HepG2 (cell line): ENCODE measurements at regions not wholly inside any gene's neighbourhood (a gene's known extent, or its start where the extent isn't known, plus 50 kb on each side); places are given as distances from the start of the nearest gene placed in this dataset.

ENCODE experiments used
- GABPB1 ChIP-seq: IDR thresholded peaks from 2 replicates; pipeline ENCODE4 v1.6.1; 2016; ENCODE audit warnings: mild to moderate bottlenecking, missing genetic modification reagents, moderate library complexity, missing compliant biosample characterization
- IRF2 ChIP-seq: IDR thresholded peaks from 2 replicates; pipeline ENCODE4 v1.6.1; 2018; ENCODE audit warnings: missing genetic modification reagents, missing compliant biosample characterization
- KAT7 ChIP-seq: IDR thresholded peaks from 2 replicates; pipeline ENCODE4 v1.6.1; 2018; ENCODE audit warnings: borderline replicate concordance, missing compliant biosample characterization
- MYC ChIP-seq: sonication (generic); formaldehyde crosslinking; IDR thresholded peaks from 2 replicates; pipeline ENCODE4 v1.9.0; 2021; ENCODE audit warnings: missing genetic modification reagents, borderline replicate concordance
- NR3C1 ChIP-seq: sonication (generic); formaldehyde crosslinking; IDR thresholded peaks from 2 replicates; pipeline ENCODE4 v1.4.0; 2020; ENCODE audit warnings: missing genetic modification reagents
- RAD21 ChIP-seq: fragments of 450-650 bp; formaldehyde crosslinking; IDR thresholded peaks from 2 replicates; pipeline ENCODE4 v1.5.0; 2020; ENCODE audit warnings: mild to moderate bottlenecking
- RARA ChIP-seq: IDR thresholded peaks from 2 replicates; pipeline ENCODE4 v1.6.1; 2016; ENCODE audit warnings: missing genetic modification reagents, missing compliant biosample characterization
- REXO4 ChIP-seq: sonication (generic); formaldehyde crosslinking; IDR thresholded peaks from 2 replicates; pipeline ENCODE4 v1.8.0; 2022; ENCODE audit warnings: missing genetic modification reagents, mild to moderate bottlenecking, borderline replicate concordance
- RFX1 ChIP-seq: fragments of 450-650 bp; IDR thresholded peaks from 2 replicates; pipeline ENCODE4 v1.6.1; 2017
- SCMH1 ChIP-seq: sonication (generic); formaldehyde crosslinking; IDR thresholded peaks from 2 replicates; pipeline ENCODE4 v1.9.0; 2021; ENCODE audit warnings: missing genetic modification reagents, mild to moderate bottlenecking, borderline replicate concordance
- SMC3 ChIP-seq: IDR thresholded peaks from 2 replicates; pipeline ENCODE4 v1.6.1; 2011; ENCODE audit warnings: low read length, improper control_type of control experiment
- YY1 ChIP-seq: IDR thresholded peaks from 2 replicates; pipeline ENCODE4 v1.6.1; 2011; ENCODE audit warnings: low read length, low read depth, moderate library complexity, mild to moderate bottlenecking; ENCODE audit not compliant: insufficient read depth, insufficient replicate concordance
- ZBTB8A ChIP-seq: sonication (generic); formaldehyde crosslinking; IDR thresholded peaks from 2 replicates; pipeline ENCODE4 v1.4.0; 2020; ENCODE audit warnings: mild to moderate bottlenecking, low read depth, missing genetic modification reagents, borderline replicate concordance
- ZNF34 ChIP-seq: sonication (generic); formaldehyde crosslinking; IDR thresholded peaks from 2 replicates; pipeline ENCODE4 v1.4.0; 2020; ENCODE audit warnings: mild to moderate bottlenecking, missing genetic modification reagents, borderline replicate concordance
- ZNF777 ChIP-seq: sonication (generic); formaldehyde crosslinking; IDR thresholded peaks from 2 replicates; pipeline ENCODE4 v1.4.0; 2020; ENCODE audit warnings: missing genetic modification reagents
- TF ChIP-seq, protein P1 (sequence below): sonication (generic); formaldehyde crosslinking; IDR thresholded peaks from 2 replicates; pipeline ENCODE4 v1.5.1; 2020; ENCODE audit warnings: mild to moderate bottlenecking, missing genetic modification reagents, moderate library complexity
- TF ChIP-seq, protein P2 (sequence below): sonication (generic); formaldehyde crosslinking; conservative IDR thresholded peaks from 2 replicates; pipeline ENCODE4 v1.4.0; 2020; ENCODE audit warnings: missing genetic modification reagents
- TF ChIP-seq, protein P3 (sequence below): sonication (generic); formaldehyde crosslinking; IDR thresholded peaks from 2 replicates; pipeline ENCODE4 v1.8.1; 2023; ENCODE audit warnings: mild to moderate bottlenecking, moderate library complexity, missing genetic modification reagents
- TF ChIP-seq, protein P4 (sequence below): sonication (generic); formaldehyde crosslinking; IDR thresholded peaks from 2 replicates; pipeline ENCODE4 v1.4.0; 2020; ENCODE audit warnings: missing genetic modification reagents

DNA sequence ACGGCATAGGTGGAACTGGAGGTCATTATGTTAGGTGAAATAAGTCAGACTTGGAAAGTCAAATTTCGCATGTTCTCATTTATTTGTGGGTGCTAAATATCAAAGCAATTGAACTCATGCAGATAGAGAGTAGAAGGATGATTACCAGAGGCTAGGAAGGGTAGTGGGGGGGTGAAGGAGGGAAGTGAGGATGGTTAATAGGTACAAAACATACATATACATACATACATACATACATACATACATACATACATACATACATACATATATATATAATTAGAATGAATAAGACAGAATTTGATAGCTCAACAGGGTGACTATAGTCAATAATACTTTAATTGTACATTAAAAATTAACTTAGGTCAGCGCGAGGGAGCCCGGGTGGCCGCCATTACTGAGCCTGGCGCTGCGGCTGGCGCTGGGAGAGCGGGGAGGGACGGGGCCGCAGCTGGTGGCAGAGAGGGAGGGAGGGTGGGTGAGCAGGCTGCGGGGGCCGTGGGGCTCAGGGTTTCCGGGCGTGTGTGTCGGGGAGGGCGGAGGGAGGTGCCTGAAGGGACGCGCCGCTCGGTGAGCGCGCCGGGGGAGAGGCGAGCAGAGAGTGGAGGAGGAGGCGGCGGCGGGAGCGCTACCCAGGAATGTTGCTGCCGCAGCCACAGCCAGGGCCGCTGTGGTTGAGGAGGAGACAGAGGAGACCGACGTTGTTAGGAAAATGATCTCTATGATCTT, 85.8 kb upstream of the EGFR start (continued):
- no peak for TF ChIP-seq ZNF777 (CRISPR knock-in tag)
- TF ChIP-seq GABPB1 (CRISPR knock-in tag): peak; percentile 79
- TF ChIP-seq ZBTB8A: no peak
- TF ChIP-seq MYC (CRISPR knock-in tag): no peak
- no peak for TF ChIP-seq RAD21 (CRISPR knock-in tag)
- TF ChIP-seq RFX1: no peak
- no peak for TF ChIP-seq KAT7 (CRISPR knock-in tag)
- TF ChIP-seq RARA (CRISPR knock-in tag): 0 out of 2 replicates have a peak, but pooled peaks have one; percentile 10
- no peak for TF ChIP-seq SCMH1 (CRISPR knock-in tag)
- no peak for TF ChIP-seq ZNF34 (CRISPR knock-in tag)
- TF ChIP-seq, protein P1, sequence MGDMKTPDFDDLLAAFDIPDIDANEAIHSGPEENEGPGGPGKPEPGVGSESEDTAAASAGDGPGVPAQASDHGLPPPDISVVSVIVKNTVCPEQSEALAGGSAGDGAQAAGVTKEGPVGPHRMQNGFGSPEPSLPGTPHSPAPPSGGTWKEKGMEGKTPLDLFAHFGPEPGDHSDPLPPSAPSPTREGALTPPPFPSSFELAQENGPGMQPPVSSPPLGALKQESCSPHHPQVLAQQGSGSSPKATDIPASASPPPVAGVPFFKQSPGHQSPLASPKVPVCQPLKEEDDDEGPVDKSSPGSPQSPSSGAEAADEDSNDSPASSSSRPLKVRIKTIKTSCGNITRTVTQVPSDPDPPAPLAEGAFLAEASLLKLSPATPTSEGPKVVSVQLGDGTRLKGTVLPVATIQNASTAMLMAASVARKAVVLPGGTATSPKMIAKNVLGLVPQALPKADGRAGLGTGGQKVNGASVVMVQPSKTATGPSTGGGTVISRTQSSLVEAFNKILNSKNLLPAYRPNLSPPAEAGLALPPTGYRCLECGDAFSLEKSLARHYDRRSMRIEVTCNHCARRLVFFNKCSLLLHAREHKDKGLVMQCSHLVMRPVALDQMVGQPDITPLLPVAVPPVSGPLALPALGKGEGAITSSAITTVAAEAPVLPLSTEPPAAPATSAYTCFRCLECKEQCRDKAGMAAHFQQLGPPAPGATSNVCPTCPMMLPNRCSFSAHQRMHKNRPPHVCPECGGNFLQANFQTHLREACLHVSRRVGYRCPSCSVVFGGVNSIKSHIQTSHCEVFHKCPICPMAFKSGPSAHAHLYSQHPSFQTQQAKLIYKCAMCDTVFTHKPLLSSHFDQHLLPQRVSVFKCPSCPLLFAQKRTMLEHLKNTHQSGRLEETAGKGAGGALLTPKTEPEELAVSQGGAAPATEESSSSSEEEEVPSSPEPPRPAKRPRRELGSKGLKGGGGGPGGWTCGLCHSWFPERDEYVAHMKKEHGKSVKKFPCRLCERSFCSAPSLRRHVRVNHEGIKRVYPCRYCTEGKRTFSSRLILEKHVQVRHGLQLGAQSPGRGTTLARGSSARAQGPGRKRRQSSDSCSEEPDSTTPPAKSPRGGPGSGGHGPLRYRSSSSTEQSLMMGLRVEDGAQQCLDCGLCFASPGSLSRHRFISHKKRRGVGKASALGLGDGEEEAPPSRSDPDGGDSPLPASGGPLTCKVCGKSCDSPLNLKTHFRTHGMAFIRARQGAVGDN: peak; percentile 58
- TF ChIP-seq YY1: peak; percentile 82
- TF ChIP-seq, protein P2, sequence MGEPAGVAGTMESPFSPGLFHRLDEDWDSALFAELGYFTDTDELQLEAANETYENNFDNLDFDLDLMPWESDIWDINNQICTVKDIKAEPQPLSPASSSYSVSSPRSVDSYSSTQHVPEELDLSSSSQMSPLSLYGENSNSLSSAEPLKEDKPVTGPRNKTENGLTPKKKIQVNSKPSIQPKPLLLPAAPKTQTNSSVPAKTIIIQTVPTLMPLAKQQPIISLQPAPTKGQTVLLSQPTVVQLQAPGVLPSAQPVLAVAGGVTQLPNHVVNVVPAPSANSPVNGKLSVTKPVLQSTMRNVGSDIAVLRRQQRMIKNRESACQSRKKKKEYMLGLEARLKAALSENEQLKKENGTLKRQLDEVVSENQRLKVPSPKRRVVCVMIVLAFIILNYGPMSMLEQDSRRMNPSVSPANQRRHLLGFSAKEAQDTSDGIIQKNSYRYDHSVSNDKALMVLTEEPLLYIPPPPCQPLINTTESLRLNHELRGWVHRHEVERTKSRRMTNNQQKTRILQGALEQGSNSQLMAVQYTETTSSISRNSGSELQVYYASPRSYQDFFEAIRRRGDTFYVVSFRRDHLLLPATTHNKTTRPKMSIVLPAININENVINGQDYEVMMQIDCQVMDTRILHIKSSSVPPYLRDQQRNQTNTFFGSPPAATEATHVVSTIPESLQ (CRISPR knock-in tag): no peak
- no peak for TF ChIP-seq NR3C1
- 0 out of 2 replicates have a peak, but pooled peaks have one; percentile 11 for TF ChIP-seq IRF2 (CRISPR knock-in tag)
- TF ChIP-seq, protein P3, sequence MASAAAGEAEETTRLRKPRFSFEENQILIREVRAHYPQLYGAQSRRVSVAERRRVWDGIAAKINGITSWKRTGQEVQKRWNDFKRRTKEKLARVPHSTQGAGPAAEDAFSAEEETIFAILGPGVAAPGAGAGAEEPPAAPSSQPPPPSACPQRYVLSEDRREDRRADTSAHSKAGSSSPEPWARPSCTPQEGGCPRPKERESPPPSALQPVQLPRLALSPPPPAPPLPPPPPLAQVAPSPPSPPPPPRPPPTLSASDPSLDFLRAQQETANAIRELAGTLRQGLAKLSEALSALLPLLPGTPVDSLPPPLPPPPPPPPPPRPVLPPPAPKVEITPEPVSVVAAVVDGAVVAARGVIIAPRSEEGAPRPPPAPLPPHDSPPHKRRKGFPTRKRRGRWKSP (CRISPR knock-in tag): peak; percentile 52; the same call in 1 of the 2 replicates
- no peak for TF ChIP-seq REXO4
- no peak for TF ChIP-seq SMC3
- TF ChIP-seq, protein P4, sequence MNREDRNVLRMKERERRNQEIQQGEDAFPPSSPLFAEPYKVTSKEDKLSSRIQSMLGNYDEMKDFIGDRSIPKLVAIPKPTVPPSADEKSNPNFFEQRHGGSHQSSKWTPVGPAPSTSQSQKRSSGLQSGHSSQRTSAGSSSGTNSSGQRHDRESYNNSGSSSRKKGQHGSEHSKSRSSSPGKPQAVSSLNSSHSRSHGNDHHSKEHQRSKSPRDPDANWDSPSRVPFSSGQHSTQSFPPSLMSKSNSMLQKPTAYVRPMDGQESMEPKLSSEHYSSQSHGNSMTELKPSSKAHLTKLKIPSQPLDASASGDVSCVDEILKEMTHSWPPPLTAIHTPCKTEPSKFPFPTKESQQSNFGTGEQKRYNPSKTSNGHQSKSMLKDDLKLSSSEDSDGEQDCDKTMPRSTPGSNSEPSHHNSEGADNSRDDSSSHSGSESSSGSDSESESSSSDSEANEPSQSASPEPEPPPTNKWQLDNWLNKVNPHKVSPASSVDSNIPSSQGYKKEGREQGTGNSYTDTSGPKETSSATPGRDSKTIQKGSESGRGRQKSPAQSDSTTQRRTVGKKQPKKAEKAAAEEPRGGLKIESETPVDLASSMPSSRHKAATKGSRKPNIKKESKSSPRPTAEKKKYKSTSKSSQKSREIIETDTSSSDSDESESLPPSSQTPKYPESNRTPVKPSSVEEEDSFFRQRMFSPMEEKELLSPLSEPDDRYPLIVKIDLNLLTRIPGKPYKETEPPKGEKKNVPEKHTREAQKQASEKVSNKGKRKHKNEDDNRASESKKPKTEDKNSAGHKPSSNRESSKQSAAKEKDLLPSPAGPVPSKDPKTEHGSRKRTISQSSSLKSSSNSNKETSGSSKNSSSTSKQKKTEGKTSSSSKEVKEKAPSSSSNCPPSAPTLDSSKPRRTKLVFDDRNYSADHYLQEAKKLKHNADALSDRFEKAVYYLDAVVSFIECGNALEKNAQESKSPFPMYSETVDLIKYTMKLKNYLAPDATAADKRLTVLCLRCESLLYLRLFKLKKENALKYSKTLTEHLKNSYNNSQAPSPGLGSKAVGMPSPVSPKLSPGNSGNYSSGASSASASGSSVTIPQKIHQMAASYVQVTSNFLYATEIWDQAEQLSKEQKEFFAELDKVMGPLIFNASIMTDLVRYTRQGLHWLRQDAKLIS: no peak
